Fibroblast of villous mesenchyme (primary cell): ENCODE measurements at regions not wholly inside any gene's neighbourhood (a gene's known extent, or its start where the extent isn't known, plus 50 kb on each side); places are given as distances from the start of the nearest gene placed in this dataset.
"Not testable (repeated sequence)": the region's sequence is repeated elsewhere in the genome, so short reads cannot be mapped to it uniquely, and the experiment has no call there.

Experiments
- DNase-seq: peaks from one replicate; pipeline ENCODE4 v3.0.0-alpha.2; 2010; ENCODE audit warnings: low read depth
- H3K4me3 ChIP-seq: 2 replicates; pipeline ENCODE4 v1.5.1; 2011; ENCODE audit warnings: low read depth, mild to moderate bottlenecking, low read length
- CTCF ChIP-seq: IDR thresholded peaks from 2 replicates; pipeline ENCODE4 v1.5.1; 2012; ENCODE audit warnings: low read depth, mild to moderate bottlenecking, low read length; ENCODE audit not compliant: insufficient read depth

- no peak for TF ChIP-seq CTCF
Measured at GRCh38 chr19:29154163-29154562, 58.8 kb downstream of the UQCRFS1 start.

GRCh38 chr19:29145756-29146155 is 67.2 kb downstream of the UQCRFS1 start:
- no peak for TF ChIP-seq CTCF
- no peak for DNase-seq
- H3K4me3 ChIP-seq: no peak overlapping the region

More at GRCh38 chr19:29154163-29154562, 58.8 kb downstream of the UQCRFS1 start:
- no peak overlapping the region for H3K4me3 ChIP-seq
- no peak for DNase-seq

- no peak for TF ChIP-seq CTCF
- no peak overlapping the region for H3K4me3 ChIP-seq
- no peak for DNase-seq
Measured at GRCh38 chr19:29143183-29143582, 69.8 kb downstream of the UQCRFS1 start.

GRCh38 chr19:29139227-29139626 is 73.7 kb downstream of the UQCRFS1 start:
- TF ChIP-seq CTCF: no peak
- no peak for DNase-seq
- H3K4me3 ChIP-seq: no peak overlapping the region

GRCh38 chr19:29138206-29138605 is 74.7 kb downstream of the UQCRFS1 start:
- not testable (repeated sequence) for H3K4me3 ChIP-seq, DNase-seq

- no peak for TF ChIP-seq CTCF
- no peak overlapping the region for H3K4me3 ChIP-seq
- DNase-seq: no peak
Measured at GRCh38 chr19:29131456-29131855, 81.5 kb downstream of the UQCRFS1 start.

- TF ChIP-seq CTCF: no peak
- H3K4me3 ChIP-seq: no peak overlapping the region
- no peak for DNase-seq
Measured at GRCh38 chr19:29129148-29129547, 83.8 kb downstream of the UQCRFS1 start.
